IPS DF 6.9 (cell line): ENCODE measurements at regions not wholly inside any gene's neighbourhood (a gene's known extent, or its start where the extent isn't known, plus 50 kb on each side); places are given as distances from the start of the nearest gene placed in this dataset.

Experiments
- DNase-seq: peaks from one replicate; pipeline ENCODE4 v3.0.0-alpha.2; 2013; ENCODE audit warnings: low read depth, low spot score
- H3K27ac ChIP-seq: one replicate; pipeline ENCODE4 v1.5.1; 2013; ENCODE audit warnings: low read length, control low read depth
- H3K27me3 ChIP-seq: 2 replicates; pipeline ENCODE4 v1.6.1; 2013; ENCODE audit warnings: mild to moderate bottlenecking, low read length; ENCODE audit not compliant: control insufficient read depth, insufficient read depth
- H3K36me3 ChIP-seq: 2 replicates; pipeline ENCODE4 v1.6.1; 2013; ENCODE audit warnings: low read length; ENCODE audit not compliant: control insufficient read depth, insufficient read depth
- H3K4me1 ChIP-seq: 2 replicates; pipeline ENCODE4 v1.6.1; 2013; ENCODE audit warnings: low read length; ENCODE audit not compliant: control insufficient read depth, insufficient read depth
- H3K4me3 ChIP-seq: 2 replicates; pipeline ENCODE4 v1.5.1; 2013; ENCODE audit warnings: mild to moderate bottlenecking, low read length
- H3K9me3 ChIP-seq: 2 replicates; pipeline ENCODE4 v1.6.1; 2013; ENCODE audit warnings: low read length, inconsistent platforms; ENCODE audit not compliant: control insufficient read depth, insufficient read depth
- WGBS: extraction: QIAGEN DNeasy Blood & Tissue Kit; methylation state at CpG from one replicate; pipeline ENCODE4 v1.1.7; 2013; ENCODE audit warnings: mixed read lengths, missing lambda C conversion rate; ENCODE audit not compliant: insufficient read length, insufficient coverage; 5-methylcytosine and 5-hydroxymethylcytosine counted together

GRCh38 chr6:22972771-22973170 is 403.4 kb downstream of the HDGFL1 start:
- no peaks in the 10 kb centered on the region for H3K27me3 ChIP-seq
- H3K4me1 ChIP-seq, result no peaks in the 10 kb centered on the region
- no peaks in the 10 kb centered on the region for H3K9me3 ChIP-seq
- no peaks in the 10 kb centered on the region for H3K36me3 ChIP-seq
- H3K4me3 ChIP-seq, result no peak overlapping the region
- no peak for DNase-seq
- WGBS, result no CpG with 5 or more reads among the region's 3 CpGs
- no peak overlapping the region for H3K27ac ChIP-seq

- Histone ChIP-seq H3K4me1 (no peaks in the 10 kb centered on the region), H3K4me3 (no peak overlapping the region), H3K27me3 (no peaks in the 10 kb centered on the region), H3K27ac (no peak overlapping the region), H3K9me3 (no peaks in the 10 kb centered on the region), H3K36me3 (no peaks in the 10 kb centered on the region)
- WGBS, result no CpG with 5 or more reads among the region's 1 CpG
- no peak for DNase-seq
These were observed 405.7 kb downstream of the HDGFL1 start for GRCh38 chr6:22975079-22975478.

GRCh38 chr6:22980446-22980845 is 411.1 kb downstream of the HDGFL1 start:
- H3K36me3 ChIP-seq, result no peaks in the 10 kb centered on the region
- H3K4me3 ChIP-seq, result no peak overlapping the region
- DNase-seq, result no peak
- H3K4me1 ChIP-seq, result no peaks in the 10 kb centered on the region
- no peaks in the 10 kb centered on the region for H3K9me3 ChIP-seq
- H3K27ac ChIP-seq, result no peak overlapping the region
- H3K27me3 ChIP-seq, result no peaks in the 10 kb centered on the region
- no CpG with 5 or more reads among the region's 2 CpGs for WGBS

GRCh38 chr6:23002044-23002619 is 432.8 kb downstream of the HDGFL1 start:
- Histone ChIP-seq H3K36me3 (no peaks in the 10 kb centered on the region), H3K27ac (no peak overlapping the region), H3K9me3 (no peaks in the 10 kb centered on the region), H3K4me3 (no peak overlapping the region), H3K4me1 (peaks cover 2% of the 10 kb centered on the region; the same call in 1 of the 2 replicates), H3K27me3 (no peaks in the 10 kb centered on the region)
- no CpG with 5 or more reads among the region's 1 CpG for WGBS
- peak; percentile 54 for DNase-seq

GRCh38 chr6:23003671-23004467 is 434.5 kb downstream of the HDGFL1 start:
- Histone ChIP-seq H3K36me3 (no peaks in the 10 kb centered on the region), H3K27ac (no peak overlapping the region), H3K4me3 (no peak overlapping the region), H3K27me3 (no peaks in the 10 kb centered on the region), H3K4me1 (peaks cover 2% of the 10 kb centered on the region; the same call in 1 of the 2 replicates), H3K9me3 (no peaks in the 10 kb centered on the region)
- no peak for DNase-seq
- WGBS, result no CpG with 5 or more reads among the region's 14 CpGs

GRCh38 chr6:23006656-23007055 is 437.3 kb downstream of the HDGFL1 start:
- no peak for DNase-seq
- Histone ChIP-seq H3K27me3 (no peaks in the 10 kb centered on the region), H3K9me3 (no peaks in the 10 kb centered on the region), H3K4me1 (peaks cover 2% of the 10 kb centered on the region; the same call in 1 of the 2 replicates), H3K27ac (no peak overlapping the region), H3K4me3 (no peak overlapping the region), H3K36me3 (no peaks in the 10 kb centered on the region)
- WGBS, result no CpG with 5 or more reads among the region's 1 CpG

GRCh38 chr6:23011615-23012014 is 442.2 kb downstream of the HDGFL1 start:
- no peak for DNase-seq
- Histone ChIP-seq H3K27me3 (no peaks in the 10 kb centered on the region), H3K4me3 (no peak overlapping the region), H3K4me1 (no peaks in the 10 kb centered on the region), H3K27ac (no peak overlapping the region), H3K9me3 (no peaks in the 10 kb centered on the region), H3K36me3 (no peaks in the 10 kb centered on the region)

GRCh38 chr6:23013776-23014175 is 444.4 kb downstream of the HDGFL1 start:
- Histone ChIP-seq H3K27me3 (no peaks in the 10 kb centered on the region), H3K4me1 (no peaks in the 10 kb centered on the region), H3K9me3 (no peaks in the 10 kb centered on the region), H3K4me3 (no peak overlapping the region), H3K27ac (no peak overlapping the region), H3K36me3 (no peaks in the 10 kb centered on the region)
- WGBS, result no CpG with 5 or more reads among the region's 6 CpGs
- DNase-seq, result no peak

GRCh38 chr6:23016696-23017095 is 447.3 kb downstream of the HDGFL1 start:
- Histone ChIP-seq H3K4me3 (no peak overlapping the region), H3K36me3 (no peaks in the 10 kb centered on the region), H3K27ac (no peak overlapping the region), H3K4me1 (no peaks in the 10 kb centered on the region), H3K27me3 (no peaks in the 10 kb centered on the region), H3K9me3 (no peaks in the 10 kb centered on the region)
- no CpG with 5 or more reads among the region's 2 CpGs for WGBS
- DNase-seq, result no peak

- DNase-seq, result no peak
- no peak overlapping the region for H3K4me3 ChIP-seq
These were observed 452.1 kb downstream of the HDGFL1 start for GRCh38 chr6:23021487-23021886.

GRCh38 chr6:23027281-23027680 is 457.9 kb downstream of the HDGFL1 start:
- Histone ChIP-seq H3K4me3 (no peak overlapping the region), H3K27ac (no peak overlapping the region), H3K36me3 (no peaks in the 10 kb centered on the region), H3K4me1 (no peaks in the 10 kb centered on the region), H3K9me3 (no peaks in the 10 kb centered on the region), H3K27me3 (no peaks in the 10 kb centered on the region)
- WGBS, result no CpG with 5 or more reads among the region's 5 CpGs
- DNase-seq, result no peak

More at GRCh38 chr6:23021487-23021886, 452.1 kb downstream of the HDGFL1 start:
- Histone ChIP-seq H3K9me3 (no peaks in the 10 kb centered on the region), H3K36me3 (no peaks in the 10 kb centered on the region), H3K27ac (no peak overlapping the region), H3K27me3 (no peaks in the 10 kb centered on the region), H3K4me1 (no peaks in the 10 kb centered on the region)
